ENCODE measurements at regions not wholly inside any gene's neighbourhood (a gene's known extent, or its start where the extent isn't known, plus 50 kb on each side); places are given as distances from the start of the nearest gene placed in this dataset.

DNA sequence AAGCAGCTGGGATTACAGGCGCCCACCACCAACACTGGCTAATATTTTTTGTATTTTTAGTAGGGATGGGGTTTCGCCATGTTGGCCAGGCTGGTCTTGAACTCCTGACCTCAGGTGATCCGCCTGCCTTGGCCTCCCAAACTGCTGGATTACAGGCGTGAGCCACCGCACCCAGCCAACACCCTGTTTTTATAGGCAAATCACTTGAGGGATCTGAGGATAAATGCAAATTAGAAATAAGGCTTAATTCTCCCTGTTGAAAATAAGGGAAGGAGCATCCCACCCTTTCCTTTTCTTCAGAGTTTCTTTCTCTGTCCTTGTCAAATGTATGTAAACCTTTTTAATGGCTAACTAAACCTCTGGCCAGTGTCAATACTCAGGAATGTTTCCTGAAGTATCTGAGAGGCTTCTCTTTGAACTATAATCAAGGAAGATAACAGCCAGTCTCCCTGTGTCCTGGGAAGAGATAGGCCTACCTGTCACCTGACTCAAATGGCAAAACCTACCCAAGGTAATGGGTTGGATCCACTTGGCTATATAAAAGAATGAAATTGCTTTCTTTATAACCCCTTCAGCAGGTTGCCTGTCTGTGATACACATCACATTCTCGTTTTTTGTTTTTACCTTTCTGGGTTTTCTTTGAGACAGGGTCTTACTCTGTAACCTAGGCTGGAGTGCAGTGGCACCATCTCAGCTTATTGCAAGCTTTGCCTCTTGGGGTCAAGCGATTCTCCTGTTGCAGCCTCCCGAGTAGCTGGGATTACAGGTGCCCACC lies 64.5 kb upstream of the TNFAIP3 start:
- H4K8ac ChIP-seq (replicated peaks; ENCODE audit: insufficient read length, low read depth, low read length) = no peak overlapping the region
- H3K27me3 ChIP-seq (ENCODE audit: insufficient read depth, low read length) = no peaks in the 10 kb centered on the region
- H3K4me1 Mint-ChIP-seq = no peaks in the 10 kb centered on the region; a peak in 1 of 4 replicates
- no peaks in the 10 kb centered on the region for H3K9me3 Mint-ChIP-seq
- no peaks in the 10 kb centered on the region for H3K79me2 ChIP-seq (ENCODE audit: insufficient read depth, low read length)
- TF ChIP-seq, protein P1, sequence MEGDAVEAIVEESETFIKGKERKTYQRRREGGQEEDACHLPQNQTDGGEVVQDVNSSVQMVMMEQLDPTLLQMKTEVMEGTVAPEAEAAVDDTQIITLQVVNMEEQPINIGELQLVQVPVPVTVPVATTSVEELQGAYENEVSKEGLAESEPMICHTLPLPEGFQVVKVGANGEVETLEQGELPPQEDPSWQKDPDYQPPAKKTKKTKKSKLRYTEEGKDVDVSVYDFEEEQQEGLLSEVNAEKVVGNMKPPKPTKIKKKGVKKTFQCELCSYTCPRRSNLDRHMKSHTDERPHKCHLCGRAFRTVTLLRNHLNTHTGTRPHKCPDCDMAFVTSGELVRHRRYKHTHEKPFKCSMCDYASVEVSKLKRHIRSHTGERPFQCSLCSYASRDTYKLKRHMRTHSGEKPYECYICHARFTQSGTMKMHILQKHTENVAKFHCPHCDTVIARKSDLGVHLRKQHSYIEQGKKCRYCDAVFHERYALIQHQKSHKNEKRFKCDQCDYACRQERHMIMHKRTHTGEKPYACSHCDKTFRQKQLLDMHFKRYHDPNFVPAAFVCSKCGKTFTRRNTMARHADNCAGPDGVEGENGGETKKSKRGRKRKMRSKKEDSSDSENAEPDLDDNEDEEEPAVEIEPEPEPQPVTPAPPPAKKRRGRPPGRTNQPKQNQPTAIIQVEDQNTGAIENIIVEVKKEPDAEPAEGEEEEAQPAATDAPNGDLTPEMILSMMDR (conservative IDR thresholded peaks at IDR 0.05) = no peak
- no peak overlapping the region for H2BK5ac ChIP-seq (ENCODE audit: insufficient read length, low read length)
- H2BK15ac ChIP-seq (ENCODE audit: low read depth, low read length) = no peak overlapping the region
- no peak overlapping the region for H3K27ac Mint-ChIP-seq
- no peak overlapping the region for H3K18ac ChIP-seq (ENCODE audit: insufficient read length, low read depth, low read length)
- H2AFZ ChIP-seq (ENCODE audit: low read length) = no peak overlapping the region
- H3K36me3 Mint-ChIP-seq (ENCODE audit: insufficient read depth in 1 of 3, low read depth in 3 of 3) = no peaks in the 10 kb centered on the region; a peak in 1 of 7 replicates
- H3K23me2 ChIP-seq (ENCODE audit: insufficient read length, low read depth, low read length, poor library complexity, severe bottlenecking) = no peaks in the 10 kb centered on the region
- H3K9ac ChIP-seq (ENCODE audit: extremely low read depth, insufficient read length, low read length) = no peak overlapping the region
- no peaks in the 10 kb centered on the region for H3K27me3 Mint-ChIP-seq (ENCODE audit: low read depth)
- WGBS (ENCODE audit: extremely low coverage, insufficient read length, low lambda C conversion rate) = no CpG with 5 or more reads among the region's 8 CpGs
- H2BK12ac ChIP-seq (ENCODE audit: insufficient read length, low read depth, low read length) = no peak overlapping the region
- no peak overlapping the region for H4K91ac ChIP-seq (ENCODE audit: insufficient read length, low read depth, low read length)
- H2BK20ac ChIP-seq (ENCODE audit: low read depth, low read length, poor library complexity, severe bottlenecking) = no peak overlapping the region
- H2AK5ac ChIP-seq (ENCODE audit: insufficient read length, low read length) = no peak overlapping the region
- no peak overlapping the region for H3K14ac ChIP-seq (ENCODE audit: insufficient read depth, low read length)
- no peaks in the 10 kb centered on the region for H3K79me1 ChIP-seq (ENCODE audit: insufficient read depth, low read depth, low read length, poor library complexity, severe bottlenecking)
- DNase-seq = no peak
- H4K5ac ChIP-seq (ENCODE audit: insufficient read length, low read depth, low read length) = no peak overlapping the region
- H3K4me3 Mint-ChIP-seq = no peak overlapping the region
- no peak overlapping the region for H3K27ac ChIP-seq (ENCODE audit: insufficient read length, low read depth, low read length)
- H3K23ac ChIP-seq (ENCODE audit: insufficient read length, low read depth, low read length) = no peak overlapping the region
- H3K9me3 ChIP-seq (ENCODE audit: control insufficient read depth, low read depth, low read length) = no peaks in the 10 kb centered on the region
- H3K4me2 ChIP-seq (ENCODE audit: insufficient read depth, insufficient read length, low read length) = no peak overlapping the region
- no peak overlapping the region for H2BK120ac ChIP-seq (ENCODE audit: low read depth, low read length, poor library complexity, severe bottlenecking)
- no peak overlapping the region for H3K4ac ChIP-seq (ENCODE audit: low read depth, low read length)
- H3K56ac ChIP-seq (ENCODE audit: insufficient read length, low read depth, low read length) = no peak overlapping the region
- H3T11ph ChIP-seq (ENCODE audit: low read length) = no peak overlapping the region
- no peaks in the 10 kb centered on the region for H3K4me1 ChIP-seq (ENCODE audit: insufficient read depth, low read length)
- no peaks in the 10 kb centered on the region for H4K20me1 ChIP-seq (ENCODE audit: control insufficient read depth, insufficient read depth, insufficient read length)

Data from H9 (cell line).